Upper lobe of right lung (tissue), 1 donor: ENCODE measurements at regions not wholly inside any gene's neighbourhood (a gene's known extent, or its start where the extent isn't known, plus 50 kb on each side); places are given as distances from the start of the nearest gene placed in this dataset.

Experiments
- ATAC-seq: fragments of 200-7000 bp; cut with Tn5 transposase; one replicate; pipeline ENCODE4 v1.9.1; 2020; ENCODE audit warnings: mild to moderate bottlenecking, moderate library complexity
- DNase-seq: peaks from one replicate; pipeline ENCODE4 v3.0.0-alpha.2; 2020
- H3K27ac ChIP-seq: fragments of 200-600 bp; one replicate; pipeline ENCODE4 v1.8.0; 2022
- H3K27me3 ChIP-seq: fragments of 200-600 bp; one replicate; pipeline ENCODE4 v1.8.0; 2022; ENCODE audit warnings: mild to moderate bottlenecking
- H3K36me3 ChIP-seq: fragments of 200-600 bp; one replicate; pipeline ENCODE4 v1.8.0; 2022
- H3K4me1 ChIP-seq: fragments of 200-600 bp; one replicate; pipeline ENCODE4 v1.8.0; 2022
- H3K4me3 ChIP-seq: fragments of 200-600 bp; one replicate; pipeline ENCODE4 v1.8.0; 2022; ENCODE audit warnings: mild to moderate bottlenecking
- H3K9me3 ChIP-seq: fragments of 200-600 bp; one replicate; pipeline ENCODE4 v1.8.0; 2022
- CTCF ChIP-seq: fragments of 200-600 bp; IDR thresholded peaks from one replicate; pipeline ENCODE4 v1.8.0; 2022; ENCODE audit warnings: antibody characterized with exemption
- intact Hi-C: fragments of 100-400 bp; cut with DNase I; formaldehyde crosslinking; loops from one replicate; pipeline ENCODE4 v1.11.0; 2022
- donor health status: DM: no; HTN: yes; CAD: no; lungs with severe emphysema.

- H3K4me3 ChIP-seq, result no peak overlapping the region
- H3K36me3 ChIP-seq, result no peaks in the 10 kb centered on the region
- intact Hi-C loops, result no loop called here
- no peaks in the 10 kb centered on the region for H3K4me1 ChIP-seq
- no peak overlapping the region for H3K27ac ChIP-seq
- DNase-seq (no peak), ATAC-seq (no peak)
- H3K9me3 ChIP-seq, result no peaks in the 10 kb centered on the region
- no peaks in the 10 kb centered on the region for H3K27me3 ChIP-seq
- no peak for TF ChIP-seq CTCF
Observed at GRCh38 chr2:17065536-17065935, 399.9 kb upstream of the CYRIA start.

- Histone ChIP-seq H3K27ac (no peak overlapping the region), H3K4me1 (no peaks in the 10 kb centered on the region), H3K9me3 (no peaks in the 10 kb centered on the region), H3K27me3 (no peaks in the 10 kb centered on the region), H3K4me3 (no peak overlapping the region), H3K36me3 (no peaks in the 10 kb centered on the region)
- ATAC-seq (no peak), DNase-seq (no peak)
- intact Hi-C loops, result no loop called here
- no peak for TF ChIP-seq CTCF
Observed at GRCh38 chr2:17061028-17061427, 395.4 kb upstream of the CYRIA start.

- Histone ChIP-seq H3K36me3 (no peaks in the 10 kb centered on the region), H3K27ac (no peak overlapping the region), H3K27me3 (no peaks in the 10 kb centered on the region), H3K9me3 (no peaks in the 10 kb centered on the region), H3K4me1 (no peaks in the 10 kb centered on the region), H3K4me3 (no peak overlapping the region)
- ATAC-seq (no peak), DNase-seq (no peak)
- no peak for TF ChIP-seq CTCF
- intact Hi-C loops, result no loop called here
Observed at GRCh38 chr2:17059458-17059857, 393.8 kb upstream of the CYRIA start.

- TF ChIP-seq CTCF, result no peak
- Histone ChIP-seq H3K27ac (no peak overlapping the region), H3K36me3 (no peaks in the 10 kb centered on the region), H3K27me3 (no peaks in the 10 kb centered on the region), H3K4me1 (no peaks in the 10 kb centered on the region), H3K4me3 (no peak overlapping the region), H3K9me3 (no peaks in the 10 kb centered on the region)
- no peak for ATAC-seq
- no peak for DNase-seq
- intact Hi-C loops, result no loop called here
Observed at GRCh38 chr2:17058772-17059402, 393.3 kb upstream of the CYRIA start.

- H3K27me3 ChIP-seq, result no peaks in the 10 kb centered on the region
- H3K27ac ChIP-seq, result no peak overlapping the region
- no peaks in the 10 kb centered on the region for H3K4me1 ChIP-seq
- no peaks in the 10 kb centered on the region for H3K9me3 ChIP-seq
- ATAC-seq (no peak), DNase-seq (no peak)
- H3K4me3 ChIP-seq, result no peak overlapping the region
- intact Hi-C loops, result no loop called here
- TF ChIP-seq CTCF, result no peak
- H3K36me3 ChIP-seq, result no peaks in the 10 kb centered on the region
Observed at GRCh38 chr2:17057109-17058017, 391.7 kb upstream of the CYRIA start.
